CD4-positive, alpha-beta T cell (primary cell): ENCODE measurements at regions not wholly inside any gene's neighbourhood (a gene's known extent, or its start where the extent isn't known, plus 50 kb on each side); places are given as distances from the start of the nearest gene placed in this dataset.

Experiments
- ATAC-seq: fragments of 200-7000 bp; cut with Tn5 transposase; one replicate; pipeline ENCODE4 v1.10.0; 2022; ENCODE audit warnings: mild to moderate bottlenecking; ENCODE audit not compliant: poor library complexity
- CTCF ChIA-PET: fragments of 350-600 bp; sonication (Branson Sonifier 250); formaldehyde crosslinking; loops from one replicate; lab custom pipeline; 2021; ENCODE audit warnings: antibody characterized with exemption, inconsistent platforms; lab: Charles Lee
- POLR2A ChIA-PET: fragments of 350-600 bp; sonication (Branson Sonifier 250); formaldehyde crosslinking; loops from one replicate; lab custom pipeline; 2021; ENCODE audit warnings: antibody characterized with exemption, inconsistent platforms; lab: Charles Lee
- DNase-seq, 14 experiments: peaks; one replicate each; pipeline ENCODE4 v3.0.0-alpha.2; 2013 to 2020; ENCODE audit warnings: mixed read lengths in 2 of 14
- H3K27ac ChIP-seq, 2 donors: one replicate each; pipeline versions ENCODE4 v1.5.1 to v1.7.0; 2013; ENCODE audit warnings: low read length in 2 of 2, low read depth in 1 of 2, mild to moderate bottlenecking in 1 of 2
- H3K27me3 ChIP-seq, 2 experiments: 1 replicate in 1 of 2; 2 replicates in 1 of 2; pipeline versions ENCODE4 v1.6.1 to v1.7.0; 2013; ENCODE audit warnings: low read length in 2 of 2, control low read depth in 1 of 2, mild to moderate bottlenecking in 1 of 2, moderate library complexity in 1 of 2; ENCODE audit not compliant: insufficient read depth in 2 of 2, control insufficient read depth in 1 of 2
- H3K36me3 ChIP-seq: one replicate; pipeline ENCODE4 v1.6.1; 2013; ENCODE audit warnings: low read length, control low read depth; ENCODE audit not compliant: insufficient read depth
- H3K4me1 ChIP-seq: one replicate; pipeline ENCODE4 v1.6.1; 2013; ENCODE audit warnings: low read length, control low read depth; ENCODE audit not compliant: insufficient read depth
- H3K4me3 ChIP-seq: one replicate; pipeline ENCODE4 v1.5.1; 2013; ENCODE audit warnings: mild to moderate bottlenecking, low read length, moderate library complexity
- H3K9me3 ChIP-seq, 2 experiments: 1 replicate in 1 of 2; 2 replicates in 1 of 2; pipeline versions ENCODE4 v1.6.1 to v1.7.0; 2013; ENCODE audit warnings: low read length in 2 of 2, mild to moderate bottlenecking in 2 of 2, control low read depth in 1 of 2, moderate library complexity in 1 of 2; ENCODE audit not compliant: control insufficient read depth in 1 of 2, insufficient read depth in 1 of 2
- H3K27ac Mint-ChIP-seq: one replicate; pipeline ENCODE4 v1.8.0; 2020; ENCODE audit warnings: mixed read lengths
- H3K27me3 Mint-ChIP-seq: one replicate; pipeline ENCODE4 v1.8.0; 2021; ENCODE audit warnings: mixed read lengths
- H3K36me3 Mint-ChIP-seq: one replicate; pipeline ENCODE4 v1.8.0; 2021; ENCODE audit warnings: low read depth, mixed read lengths
- H3K4me1 Mint-ChIP-seq: one replicate; pipeline ENCODE4 v1.8.0; 2021; ENCODE audit warnings: low read depth, mixed read lengths
- H3K4me3 Mint-ChIP-seq: one replicate; pipeline ENCODE4 v1.8.0; 2020; ENCODE audit warnings: mild to moderate bottlenecking, mixed read lengths
- H3K9me3 Mint-ChIP-seq: one replicate; pipeline ENCODE4 v1.8.0; 2020; ENCODE audit warnings: mixed read lengths
- intact Hi-C, 2 experiments: fragments of 100-400 bp; cut with DNase I in 1 of 2; cut with micrococcal nuclease in 1 of 2; formaldehyde crosslinking; loops; one replicate each; pipeline versions ENCODE4 v1.15.1 to v1.9.0; 2023 to 2025; cut with DNase I, micrococcal nuclease
- TF ChIP-seq, protein P1 (sequence below): fragments of 200-600 bp; IDR thresholded peaks from one replicate; pipeline ENCODE4 v1.8.0; 2022; ENCODE audit warnings: antibody characterized with exemption, mild to moderate bottlenecking

DNA sequence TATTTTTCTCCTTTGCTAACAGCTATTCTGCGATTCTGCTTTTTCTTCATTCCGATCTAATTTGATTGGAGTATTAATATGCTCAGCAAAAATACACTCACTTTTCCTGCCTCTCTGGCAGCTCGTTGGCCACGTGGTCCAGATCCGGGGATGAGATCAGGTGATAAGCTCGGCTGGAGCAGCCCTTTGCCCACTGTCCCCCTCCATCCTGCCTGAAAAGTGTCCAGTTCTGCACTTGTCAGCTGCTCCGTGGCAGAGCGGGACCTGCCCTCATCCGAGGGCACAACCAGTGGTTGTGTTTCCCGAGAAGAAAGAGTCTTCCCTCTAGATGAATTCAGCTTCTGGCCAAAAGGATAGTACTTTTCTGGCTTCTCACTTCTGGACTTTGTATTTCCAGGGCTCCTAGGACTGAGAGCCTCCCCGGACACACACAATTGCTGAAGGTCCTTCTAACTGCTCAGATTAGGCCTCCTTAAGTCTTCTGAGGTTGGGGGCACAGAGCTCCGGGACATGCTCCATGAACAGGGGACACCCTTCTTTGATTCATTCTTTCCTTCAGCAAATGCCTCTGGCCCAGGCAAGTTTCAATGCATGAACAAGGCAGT is 103.9 kb upstream of the ALDH1A3 start:
- no peaks in the 10 kb centered on the region for H3K36me3 Mint-ChIP-seq
- TF ChIP-seq, protein P1, sequence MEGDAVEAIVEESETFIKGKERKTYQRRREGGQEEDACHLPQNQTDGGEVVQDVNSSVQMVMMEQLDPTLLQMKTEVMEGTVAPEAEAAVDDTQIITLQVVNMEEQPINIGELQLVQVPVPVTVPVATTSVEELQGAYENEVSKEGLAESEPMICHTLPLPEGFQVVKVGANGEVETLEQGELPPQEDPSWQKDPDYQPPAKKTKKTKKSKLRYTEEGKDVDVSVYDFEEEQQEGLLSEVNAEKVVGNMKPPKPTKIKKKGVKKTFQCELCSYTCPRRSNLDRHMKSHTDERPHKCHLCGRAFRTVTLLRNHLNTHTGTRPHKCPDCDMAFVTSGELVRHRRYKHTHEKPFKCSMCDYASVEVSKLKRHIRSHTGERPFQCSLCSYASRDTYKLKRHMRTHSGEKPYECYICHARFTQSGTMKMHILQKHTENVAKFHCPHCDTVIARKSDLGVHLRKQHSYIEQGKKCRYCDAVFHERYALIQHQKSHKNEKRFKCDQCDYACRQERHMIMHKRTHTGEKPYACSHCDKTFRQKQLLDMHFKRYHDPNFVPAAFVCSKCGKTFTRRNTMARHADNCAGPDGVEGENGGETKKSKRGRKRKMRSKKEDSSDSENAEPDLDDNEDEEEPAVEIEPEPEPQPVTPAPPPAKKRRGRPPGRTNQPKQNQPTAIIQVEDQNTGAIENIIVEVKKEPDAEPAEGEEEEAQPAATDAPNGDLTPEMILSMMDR: no peak
- H3K4me1 Mint-ChIP-seq: no peaks in the 10 kb centered on the region
- intact Hi-C loops: no loop called here
- H3K4me1 ChIP-seq: no peaks in the 10 kb centered on the region
- no peaks in the 10 kb centered on the region for H3K9me3 Mint-ChIP-seq
- ChIA-PET POLR2A (no interaction called here), CTCF (no interaction called here)
- no peaks in the 10 kb centered on the region for H3K36me3 ChIP-seq
- H3K27ac Mint-ChIP-seq: no peak overlapping the region
- ATAC-seq (no peak), DNase-seq (no peak)
- H3K27ac ChIP-seq: no peak overlapping the region
- H3K9me3 ChIP-seq: peaks cover 0 to 11% of the 10 kb centered on the region in 2 experiments
- peaks cover 1 to 3% of the 10 kb centered on the region in 2 experiments for H3K27me3 ChIP-seq
- no peak overlapping the region for H3K4me3 Mint-ChIP-seq
- H3K27me3 Mint-ChIP-seq: peaks cover 6% of the 10 kb centered on the region
- H3K4me3 ChIP-seq: no peak overlapping the region

DNA sequence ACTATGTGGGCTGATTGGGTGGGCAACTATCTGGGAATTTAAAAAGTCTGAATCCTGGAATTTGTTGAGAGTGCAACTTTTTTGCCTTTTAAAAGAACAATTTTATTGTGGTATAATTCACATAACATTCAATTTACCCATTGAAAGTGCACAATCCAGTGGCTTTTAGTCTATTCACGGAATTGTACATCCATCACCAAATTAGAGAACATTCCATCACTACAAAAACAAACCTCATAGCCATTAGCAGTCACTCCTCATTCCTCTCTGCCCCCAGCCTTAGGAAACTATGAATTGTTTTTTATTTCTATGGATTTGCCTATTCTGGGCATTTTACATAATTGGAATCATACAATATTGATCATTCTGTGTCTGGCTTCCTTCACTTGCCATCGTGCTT is 101.8 kb upstream of the ALDH1A3 start:
- Mint-ChIP-seq H3K4me1 (no peaks in the 10 kb centered on the region), H3K9me3 (no peaks in the 10 kb centered on the region), H3K27ac (no peak overlapping the region), H3K27me3 (peaks cover 19% of the 10 kb centered on the region), H3K4me3 (no peak overlapping the region), H3K36me3 (no peaks in the 10 kb centered on the region)
- peaks cover 0 to 10% of the 10 kb centered on the region in 2 experiments for H3K27me3 ChIP-seq
- intact Hi-C loops: no loop called here
- H3K4me1 ChIP-seq: no peaks in the 10 kb centered on the region
- H3K36me3 ChIP-seq: no peaks in the 10 kb centered on the region
- ATAC-seq (no peak), DNase-seq (no peak)
- peaks cover 0 to 11% of the 10 kb centered on the region in 2 experiments for H3K9me3 ChIP-seq
- H3K27ac ChIP-seq: no peak overlapping the region
- CTCF ChIA-PET: no interaction called here
- TF ChIP-seq, protein P1: no peak
- H3K4me3 ChIP-seq: no peak overlapping the region
- POLR2A ChIA-PET: no interaction called here

GRCh38 chr15:100778831-100779288 is 100.8 kb upstream of the ALDH1A3 start:
- CTCF ChIA-PET: no interaction called here
- POLR2A ChIA-PET: no interaction called here
- Histone ChIP-seq H3K4me3 (no peak overlapping the region), H3K9me3 (peaks cover 0 to 11% of the 10 kb centered on the region in 2 experiments), H3K27ac (no peak overlapping the region), H3K4me1 (no peaks in the 10 kb centered on the region), H3K27me3 (peaks cover 0 to 10% of the 10 kb centered on the region in 2 experiments), H3K36me3 (no peaks in the 10 kb centered on the region)
- Mint-ChIP-seq H3K4me3 (no peak overlapping the region), H3K4me1 (no peaks in the 10 kb centered on the region), H3K27me3 (peaks cover 19% of the 10 kb centered on the region), H3K36me3 (no peaks in the 10 kb centered on the region), H3K9me3 (no peaks in the 10 kb centered on the region), H3K27ac (no peak overlapping the region)
- DNase-seq (peak in 1 of 14 experiments; percentile 1), ATAC-seq (no peak)
- intact Hi-C loops: no loop called here
- TF ChIP-seq, protein P1: no peak
